DOHH2 (cell line): ENCODE measurements at regions not wholly inside any gene's neighbourhood (a gene's known extent, or its start where the extent isn't known, plus 50 kb on each side); places are given as distances from the start of the nearest gene placed in this dataset.

Experiments used
- H3F3A ChIP-seq: fragments of 200-600 bp; sonication (generic), shearing (Covaris generic); 2 replicates; pipeline ENCODE4 v1.6.0; 2016; ENCODE audit warnings: antibody characterized with exemption, mild to moderate bottlenecking; ENCODE audit not compliant: control insufficient read depth, insufficient read depth
- H3K27ac ChIP-seq: fragments of 200-600 bp; sonication (generic); 2 replicates; pipeline ENCODE4 v1.5.1; 2014; ENCODE audit warnings: low read depth, mild to moderate bottlenecking, low read length, moderate library complexity
- H3K27me3 ChIP-seq: fragments of 200-600 bp; sonication (generic); 2 replicates; pipeline ENCODE4 v1.6.1; 2014; ENCODE audit warnings: mild to moderate bottlenecking, low read length, mixed read lengths; ENCODE audit not compliant: control insufficient read depth
- H3K36me3 ChIP-seq: fragments of 200-600 bp; sonication (generic); 2 replicates; pipeline ENCODE4 v1.6.1; 2014; ENCODE audit warnings: mild to moderate bottlenecking, low read length, moderate library complexity, mixed read lengths; ENCODE audit not compliant: control insufficient read depth
- H3K4me1 ChIP-seq: fragments of 200-600 bp; sonication (generic); 2 replicates; pipeline ENCODE4 v1.6.1; 2014; ENCODE audit warnings: mild to moderate bottlenecking, low read length, mixed read lengths; ENCODE audit not compliant: control insufficient read depth
- H3K4me2 ChIP-seq: fragments of 200-600 bp; sonication (generic); 2 replicates; pipeline ENCODE4 v1.6.0; 2014; ENCODE audit warnings: mild to moderate bottlenecking, low read length, moderate library complexity
- H3K4me3 ChIP-seq: fragments of 200-600 bp; sonication (generic); 2 replicates; pipeline ENCODE4 v1.5.1; 2014; ENCODE audit warnings: mild to moderate bottlenecking, low read length, mixed read lengths
- H3K79me2 ChIP-seq: fragments of 200-600 bp; sonication (generic); 2 replicates; pipeline ENCODE4 v1.6.1; 2014; ENCODE audit warnings: mild to moderate bottlenecking, low read length, mixed read lengths; ENCODE audit not compliant: control insufficient read depth
- H3K9me2 ChIP-seq: fragments of 200-600 bp; sonication (generic); replicated peaks from 2 replicates; pipeline ENCODE4 v1.6.1; 2014; ENCODE audit warnings: mild to moderate bottlenecking, low read length, mixed read lengths; ENCODE audit not compliant: control insufficient read depth
- H3K9me3 ChIP-seq: fragments of 200-600 bp; sonication (generic); 2 replicates; pipeline ENCODE4 v1.6.1; 2014; ENCODE audit warnings: antibody characterized with exemption, low read length, mixed read lengths; ENCODE audit not compliant: control insufficient read depth, insufficient read depth
- H4K20me1 ChIP-seq: fragments of 200-600 bp; sonication (generic); 2 replicates; pipeline ENCODE4 v1.6.0; 2014; ENCODE audit warnings: low read depth, mild to moderate bottlenecking, antibody characterized with exemption, low read length, moderate library complexity; ENCODE audit not compliant: control insufficient read depth, insufficient read depth
- CTCF ChIP-seq: fragments of 200-600 bp; sonication (generic); IDR thresholded peaks from one replicate; pipeline ENCODE4 v1.5.1; 2014; ENCODE audit warnings: antibody characterized with exemption, mild to moderate bottlenecking, low read depth, low read length; ENCODE audit not compliant: poor library complexity, severe bottlenecking
- EZH2phosphoT487 ChIP-seq: fragments of 200-600 bp; sonication (generic); IDR thresholded peaks from 2 replicates; pipeline ENCODE4 v1.6.1; 2017; ENCODE audit warnings: borderline replicate concordance, mild to moderate bottlenecking, antibody characterized with exemption, low read length, moderate library complexity, mixed read lengths

- TF ChIP-seq EZH2phosphoT487 (no peak), CTCF (no peak)
- Histone ChIP-seq H3K27me3 (no peaks in the 10 kb centered on the region), H3K4me1 (no peaks in the 10 kb centered on the region), H3K4me2 (no peak overlapping the region), H3F3A (no peaks in the 10 kb centered on the region), H3K36me3 (no peaks in the 10 kb centered on the region), H4K20me1 (no peaks in the 10 kb centered on the region), H3K27ac (no peak overlapping the region), H3K9me2 (no peaks in the 10 kb centered on the region), H3K9me3 (no peaks in the 10 kb centered on the region), H3K79me2 (no peaks in the 10 kb centered on the region), H3K4me3 (no peak overlapping the region)
Observed at GRCh38 chr7:18154726-18155125, 127.1 kb upstream of the PRPS1L1 start.

- Histone ChIP-seq H3K9me3 (no peaks in the 10 kb centered on the region), H3K36me3 (no peaks in the 10 kb centered on the region), H3K79me2 (no peaks in the 10 kb centered on the region), H3K27me3 (no peaks in the 10 kb centered on the region), H3K4me3 (no peak overlapping the region), H4K20me1 (no peaks in the 10 kb centered on the region), H3K4me2 (no peak overlapping the region), H3K9me2 (no peaks in the 10 kb centered on the region), H3K4me1 (no peaks in the 10 kb centered on the region), H3F3A (no peaks in the 10 kb centered on the region), H3K27ac (no peak overlapping the region)
- TF ChIP-seq EZH2phosphoT487 (no peak), CTCF (no peak)
Observed at GRCh38 chr7:18157233-18157632, 129.6 kb upstream of the PRPS1L1 start.

GRCh38 chr7:18162657-18163056, 135.0 kb upstream of the PRPS1L1 start:
- Histone ChIP-seq H3K9me3 (no peaks in the 10 kb centered on the region), H3K79me2 (no peaks in the 10 kb centered on the region), H3K4me1 (no peaks in the 10 kb centered on the region), H3F3A (no peaks in the 10 kb centered on the region), H3K27ac (no peak overlapping the region), H3K9me2 (no peaks in the 10 kb centered on the region), H3K36me3 (no peaks in the 10 kb centered on the region), H3K4me2 (no peak overlapping the region), H4K20me1 (no peaks in the 10 kb centered on the region), H3K4me3 (no peak overlapping the region), H3K27me3 (no peaks in the 10 kb centered on the region)
- TF ChIP-seq CTCF = no peak
- TF ChIP-seq EZH2phosphoT487 = no peak

GRCh38 chr7:18163091-18163490, 135.4 kb upstream of the PRPS1L1 start:
- no peaks in the 10 kb centered on the region for H3K9me2 ChIP-seq
- H3K79me2 ChIP-seq = no peaks in the 10 kb centered on the region
- H3K4me3 ChIP-seq = no peak overlapping the region
- no peak overlapping the region for H3K27ac ChIP-seq
- no peaks in the 10 kb centered on the region for H3K4me1 ChIP-seq
- no peaks in the 10 kb centered on the region for H3K27me3 ChIP-seq
- no peak for TF ChIP-seq CTCF
- TF ChIP-seq EZH2phosphoT487 = no peak
- no peaks in the 10 kb centered on the region for H3K9me3 ChIP-seq
- H3K36me3 ChIP-seq = no peaks in the 10 kb centered on the region
- no peak overlapping the region for H3K4me2 ChIP-seq
- no peaks in the 10 kb centered on the region for H4K20me1 ChIP-seq
- H3F3A ChIP-seq = no peaks in the 10 kb centered on the region
